GM13977 (cell line): ENCODE measurements at regions not wholly inside any gene's neighbourhood (a gene's known extent, or its start where the extent isn't known, plus 50 kb on each side); places are given as distances from the start of the nearest gene placed in this dataset.

Source experiments
- DNase-seq: peaks from one replicate; pipeline ENCODE4 v3.0.0; 2012; ENCODE audit warnings: low spot score
- CTCF ChIP-seq: IDR thresholded peaks from 2 replicates; pipeline ENCODE4 v1.5.1; 2012; ENCODE audit warnings: mild to moderate bottlenecking, control low read depth; ENCODE audit not compliant: insufficient read depth; ENCODE audit errors: extremely low read depth, missing control alignments
- in situ Hi-C: fragments of 300-500 bp; cut with MboI; formaldehyde crosslinking; loops from one replicate; pipeline ENCODE4 v1.12.0; 2022; ENCODE audit warnings: low sequenced_read_pairs, low pct_unique_long_range_greater_than_20kb, mixed read lengths, inconsistent platforms; ENCODE audit not compliant: unreplicated experiment

GRCh38 chr22:45099961-45100360 lies 63.8 kb upstream of the NUP50 start:
- in situ Hi-C loops = no loop called here
- no peak for DNase-seq
- TF ChIP-seq CTCF = no peak

- in situ Hi-C loops = no loop called here
- peak; percentile 68 for DNase-seq
- peak; percentile 63 for TF ChIP-seq CTCF
These were observed 62.1 kb upstream of the NUP50 start for GRCh38 chr22:45101515-45102227.

GRCh38 chr22:45102896-45103420 lies 60.8 kb upstream of the NUP50 start:
- in situ Hi-C loops = no loop called here
- DNase-seq = no peak
- TF ChIP-seq CTCF = no peak

GRCh38 chr22:45103756-45104155 lies 60.0 kb upstream of the NUP50 start:
- in situ Hi-C loops = no loop called here
- no peak for TF ChIP-seq CTCF

GRCh38 chr22:45104313-45104712 lies 59.4 kb upstream of the NUP50 start:
- TF ChIP-seq CTCF = no peak
- in situ Hi-C loops = no loop called here
- DNase-seq = no peak

More at GRCh38 chr22:45103756-45104155, 60.0 kb upstream of the NUP50 start:
- no peak for DNase-seq

GRCh38 chr22:45105281-45105702 lies 58.4 kb upstream of the NUP50 start:
- in situ Hi-C loops = no loop called here
- DNase-seq = no peak
- TF ChIP-seq CTCF = no peak
